GM06990 (cell line): ENCODE measurements at regions not wholly inside any gene's neighbourhood (a gene's known extent, or its start where the extent isn't known, plus 50 kb on each side); places are given as distances from the start of the nearest gene placed in this dataset.

ENCODE experiments used
- DNase-seq: peaks from one replicate; pipeline ENCODE4 v3.0.0-alpha.2; 2011; ENCODE audit not compliant: insufficient read length; ENCODE audit errors: extremely low read depth
- H3K27me3 ChIP-seq: replicated peaks from 2 replicates; pipeline ENCODE4 v1.6.0; 2011; ENCODE audit warnings: low read length; ENCODE audit not compliant: control insufficient read depth, insufficient read depth
- H3K36me3 ChIP-seq: 2 replicates; pipeline ENCODE4 v1.5.1; 2011; ENCODE audit warnings: low read length; ENCODE audit not compliant: control insufficient read depth, insufficient read depth
- H3K4me3 ChIP-seq: replicated peaks from 2 replicates; pipeline ENCODE4 v1.5.1; 2011; ENCODE audit warnings: low read depth, mild to moderate bottlenecking, control low read depth, low read length
- CTCF ChIP-seq: IDR thresholded peaks from 2 replicates; pipeline ENCODE4 v1.5.1; 2011; ENCODE audit warnings: low read length, control low read depth, mild to moderate bottlenecking, inconsistent platforms; ENCODE audit not compliant: insufficient read depth, poor library complexity, severe bottlenecking

GRCh38 chr5:92800365-92800764 lies 780.7 kb downstream of the NR2F1-AS1 start:
- Histone ChIP-seq H3K4me3 (no peak overlapping the region), H3K27me3 (no peaks in the 10 kb centered on the region), H3K36me3 (no peaks in the 10 kb centered on the region)
- no peak for TF ChIP-seq CTCF
- DNase-seq: no peak

- Histone ChIP-seq H3K27me3 (no peaks in the 10 kb centered on the region), H3K36me3 (no peaks in the 10 kb centered on the region), H3K4me3 (no peak overlapping the region)
- no peak for DNase-seq
- no peak for TF ChIP-seq CTCF
Observed at GRCh38 chr5:92795633-92796032, 785.4 kb downstream of the NR2F1-AS1 start.

- no peak for DNase-seq
- Histone ChIP-seq H3K4me3 (no peak overlapping the region), H3K27me3 (no peaks in the 10 kb centered on the region), H3K36me3 (no peaks in the 10 kb centered on the region)
- no peak for TF ChIP-seq CTCF
Observed at GRCh38 chr5:92780057-92780456, 801.0 kb downstream of the NR2F1-AS1 start.

GRCh38 chr5:92779536-92779935 lies 801.5 kb downstream of the NR2F1-AS1 start:
- Histone ChIP-seq H3K27me3 (no peaks in the 10 kb centered on the region), H3K36me3 (no peaks in the 10 kb centered on the region), H3K4me3 (no peak overlapping the region)
- DNase-seq: no peak
- no peak for TF ChIP-seq CTCF

GRCh38 chr5:92778261-92778660 lies 802.8 kb downstream of the NR2F1-AS1 start:
- DNase-seq: no peak
- Histone ChIP-seq H3K27me3 (no peaks in the 10 kb centered on the region), H3K4me3 (no peak overlapping the region), H3K36me3 (no peaks in the 10 kb centered on the region)
- no peak for TF ChIP-seq CTCF

- Histone ChIP-seq H3K4me3 (no peak overlapping the region), H3K36me3 (no peaks in the 10 kb centered on the region), H3K27me3 (no peaks in the 10 kb centered on the region)
- no peak for TF ChIP-seq CTCF
- no peak for DNase-seq
Observed at GRCh38 chr5:92777421-92777820, 803.6 kb downstream of the NR2F1-AS1 start.
